Brain microvascular endothelial cell (primary cell): ENCODE measurements at regions not wholly inside any gene's neighbourhood (a gene's known extent, or its start where the extent isn't known, plus 50 kb on each side); places are given as distances from the start of the nearest gene placed in this dataset.

Source experiments
- DNase-seq: peaks from one replicate; pipeline ENCODE4 v3.0.0-alpha.2; 2020
- H3K27ac ChIP-seq: fragments of 250-450 bp; sonication (Bioruptor Pico); 2 replicates; pipeline ENCODE4 v1.5.1; 2020; ENCODE audit warnings: mild to moderate bottlenecking, moderate library complexity
- H3K27me3 ChIP-seq: fragments of 250-450 bp; sonication (Bioruptor Pico); replicated peaks from 2 replicates; pipeline ENCODE4 v1.5.1; 2020; ENCODE audit warnings: mild to moderate bottlenecking
- H3K36me3 ChIP-seq: fragments of 250-450 bp; sonication (Bioruptor Pico); replicated peaks from 2 replicates; pipeline ENCODE4 v1.5.1; 2020; ENCODE audit warnings: mild to moderate bottlenecking
- H3K4me3 ChIP-seq: 2 replicates; pipeline ENCODE4 v1.5.1; 2011; ENCODE audit warnings: low read depth, mild to moderate bottlenecking, control low read depth, low read length, moderate library complexity
- CTCF ChIP-seq: IDR thresholded peaks from 2 replicates; pipeline ENCODE4 v1.5.1; 2011; ENCODE audit warnings: low read depth, mild to moderate bottlenecking, moderate library complexity, low read length, control low read depth, inconsistent platforms; ENCODE audit errors: missing control alignments
- in situ Hi-C: cut with HindIII; loops from 2 replicates; pipeline ENCODE4 v1.10.0; 2017; ENCODE audit warnings: low sequenced_read_pairs, low pct_ligation_motif_present

- no peak for TF ChIP-seq CTCF
- DNase-seq, result no peak
Observed at GRCh38 chr1:203424861-203425662, 50.5 kb upstream of the PRELP start.

GRCh38 chr1:203425663-203425975, 50.0 kb upstream of the PRELP start:
- no peak for DNase-seq
- TF ChIP-seq CTCF, result no peak
- in situ Hi-C loops, result no loop called here
- Histone ChIP-seq H3K27me3 (peaks cover 19% of the 10 kb centered on the region), H3K4me3 (no peak overlapping the region), H3K36me3 (no peaks in the 10 kb centered on the region), H3K27ac (no peak overlapping the region)

More at GRCh38 chr1:203424861-203425662, 50.5 kb upstream of the PRELP start:
- Histone ChIP-seq H3K36me3 (no peaks in the 10 kb centered on the region), H3K27me3 (peaks cover 15% of the 10 kb centered on the region), H3K27ac (no peak overlapping the region), H3K4me3 (no peak overlapping the region)
- in situ Hi-C loops, result no loop called here
